ENCODE measurements at regions not wholly inside any gene's neighbourhood (a gene's known extent, or its start where the extent isn't known, plus 50 kb on each side); places are given as distances from the start of the nearest gene placed in this dataset.

DNA sequence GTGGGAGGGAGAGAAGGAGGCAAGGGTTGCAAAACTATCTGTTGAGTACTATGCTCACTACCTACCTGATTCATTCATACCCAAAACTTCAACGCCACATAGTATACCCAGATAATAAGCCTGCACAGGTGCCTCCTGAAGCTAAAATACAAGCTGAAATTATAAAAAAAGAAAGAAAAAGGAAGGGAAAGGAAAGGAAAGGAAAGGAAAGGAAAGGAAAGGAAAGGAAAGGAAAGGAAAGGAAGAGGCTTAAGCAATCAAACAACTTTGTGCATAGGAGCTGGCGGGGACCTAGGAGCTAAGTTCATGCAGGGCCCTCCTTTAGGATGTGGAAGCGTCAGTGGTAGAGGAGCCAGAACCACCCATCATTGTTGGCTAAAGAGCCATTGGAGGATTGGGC is 108.9 kb upstream of the SYNDIG1 start:
- TF ChIP-seq, protein P1, sequence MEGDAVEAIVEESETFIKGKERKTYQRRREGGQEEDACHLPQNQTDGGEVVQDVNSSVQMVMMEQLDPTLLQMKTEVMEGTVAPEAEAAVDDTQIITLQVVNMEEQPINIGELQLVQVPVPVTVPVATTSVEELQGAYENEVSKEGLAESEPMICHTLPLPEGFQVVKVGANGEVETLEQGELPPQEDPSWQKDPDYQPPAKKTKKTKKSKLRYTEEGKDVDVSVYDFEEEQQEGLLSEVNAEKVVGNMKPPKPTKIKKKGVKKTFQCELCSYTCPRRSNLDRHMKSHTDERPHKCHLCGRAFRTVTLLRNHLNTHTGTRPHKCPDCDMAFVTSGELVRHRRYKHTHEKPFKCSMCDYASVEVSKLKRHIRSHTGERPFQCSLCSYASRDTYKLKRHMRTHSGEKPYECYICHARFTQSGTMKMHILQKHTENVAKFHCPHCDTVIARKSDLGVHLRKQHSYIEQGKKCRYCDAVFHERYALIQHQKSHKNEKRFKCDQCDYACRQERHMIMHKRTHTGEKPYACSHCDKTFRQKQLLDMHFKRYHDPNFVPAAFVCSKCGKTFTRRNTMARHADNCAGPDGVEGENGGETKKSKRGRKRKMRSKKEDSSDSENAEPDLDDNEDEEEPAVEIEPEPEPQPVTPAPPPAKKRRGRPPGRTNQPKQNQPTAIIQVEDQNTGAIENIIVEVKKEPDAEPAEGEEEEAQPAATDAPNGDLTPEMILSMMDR (IDR thresholded peaks at IDR 0.05): no peak
- TF ChIP-seq POLR2A (IDR thresholded peaks at IDR 0.05): no peak
